ENCODE measurements at regions not wholly inside any gene's neighbourhood (a gene's known extent, or its start where the extent isn't known, plus 50 kb on each side); places are given as distances from the start of the nearest gene placed in this dataset.

DNA sequence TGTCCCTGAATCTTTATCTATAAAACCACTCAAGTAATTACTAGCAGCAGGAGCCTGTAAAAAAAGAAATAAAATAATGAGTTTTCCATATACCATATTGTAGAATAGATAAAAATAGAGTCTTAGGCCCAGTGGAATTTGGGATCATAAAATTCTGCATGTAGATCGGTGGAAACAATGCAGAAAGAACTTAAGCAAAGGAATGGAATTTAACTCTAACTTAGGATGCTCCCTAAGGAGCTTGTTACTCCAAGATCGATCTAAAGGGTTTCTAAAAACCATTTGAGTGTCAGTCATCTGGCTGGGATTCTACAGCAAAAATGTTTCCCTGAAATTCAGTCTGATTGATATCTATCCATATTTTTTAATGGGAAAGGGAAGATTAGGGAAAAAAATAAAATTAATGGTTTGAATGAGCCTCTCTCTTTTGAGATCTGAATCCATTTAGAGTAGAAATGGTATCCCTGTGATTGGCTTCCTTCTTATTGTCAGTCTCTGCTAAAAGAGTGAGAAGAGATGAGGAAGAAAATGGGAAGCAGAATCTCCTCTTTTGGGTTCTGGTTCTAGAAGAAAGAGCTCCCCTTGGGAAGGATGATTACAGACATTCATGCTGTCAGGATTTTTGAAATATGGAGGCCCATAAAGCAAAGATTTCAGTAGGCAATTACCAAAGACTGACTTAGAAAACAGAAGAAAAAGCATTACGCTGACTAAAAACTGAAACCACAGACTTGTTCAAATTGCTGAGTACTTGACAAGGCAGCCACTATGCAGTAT, 564.3 kb upstream of the MARCKS start:
- peak; percentile 2 for DNase-seq (ENCODE audit: low spot score)

- DNase-seq (ENCODE audit: low spot score), result no peak
Observed at GRCh38 chr6:113293423-113293740, 563.8 kb upstream of the MARCKS start.

DNA sequence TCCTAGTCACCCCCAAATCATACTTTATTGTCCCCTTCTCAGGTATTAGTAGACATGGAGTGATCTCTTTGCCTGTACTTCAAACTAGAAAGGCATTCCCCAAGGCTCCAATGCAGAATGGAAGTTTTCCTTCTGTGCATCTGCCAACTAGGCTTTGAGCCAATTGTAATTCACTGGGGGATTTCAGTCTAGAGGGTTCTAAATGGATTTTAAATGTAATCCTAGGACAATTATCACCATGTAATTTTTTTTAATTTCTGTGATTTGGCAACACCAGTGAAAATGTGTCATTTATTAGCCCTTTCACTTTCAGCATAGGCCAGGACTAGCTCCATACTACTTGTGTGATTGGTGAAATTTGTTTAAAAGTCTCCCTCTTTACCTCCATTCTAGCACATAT, 557.6 kb upstream of the MARCKS start:
- no peak for DNase-seq (ENCODE audit: low spot score)

DNA sequence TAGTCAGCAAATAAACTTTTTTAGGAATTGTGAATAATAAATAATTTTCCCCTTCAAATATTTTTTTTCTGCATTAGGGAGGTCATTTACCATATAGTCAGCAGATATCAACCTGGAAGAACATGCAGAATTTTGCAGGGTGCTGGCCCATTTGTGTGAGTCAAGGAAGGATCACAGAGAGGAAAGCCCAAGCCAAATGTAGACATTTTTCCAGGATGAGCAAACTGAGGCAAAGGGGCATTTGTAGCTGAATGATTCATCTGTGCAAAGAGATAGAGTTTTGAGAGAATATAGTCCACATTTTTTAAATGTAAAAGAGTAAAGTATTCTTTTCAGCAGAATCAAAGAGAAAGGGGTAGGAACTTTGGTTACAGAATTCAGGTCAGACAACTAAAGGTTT, 555.5 kb upstream of the MARCKS start:
- no peak for DNase-seq (ENCODE audit: low spot score)

- no peak for DNase-seq (ENCODE audit: low spot score)
Observed at GRCh38 chr6:113304116-113304515, 553.0 kb upstream of the MARCKS start.

DNA sequence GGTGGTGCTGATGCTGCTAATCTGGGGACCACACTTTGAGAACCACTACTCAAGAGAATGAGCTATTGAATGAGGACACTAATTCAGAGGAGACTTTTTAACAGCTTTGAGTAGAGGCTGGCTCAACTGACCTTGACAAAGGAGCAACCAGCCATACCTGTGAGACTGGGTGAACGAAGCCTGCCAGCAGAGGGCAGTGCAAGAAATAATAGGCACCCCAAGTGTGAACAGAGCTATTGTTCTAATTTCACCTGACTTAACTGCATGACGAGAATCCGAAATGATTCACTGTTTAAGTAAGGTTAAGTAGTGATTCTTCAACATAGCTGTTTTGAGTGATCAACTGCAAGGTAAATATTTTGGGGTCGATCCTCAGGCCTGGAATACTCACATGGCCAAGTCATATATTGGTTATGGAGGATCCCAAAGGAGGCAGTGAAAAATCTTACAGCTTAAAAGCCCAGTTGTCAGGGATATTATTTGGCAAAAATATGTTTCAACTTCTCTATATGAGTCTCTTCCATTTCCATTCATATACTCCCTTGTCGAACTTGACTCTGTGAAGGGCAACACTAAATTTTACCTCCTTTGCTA, 550.5 kb upstream of the MARCKS start:
- DNase-seq (ENCODE audit: low spot score), result peak; percentile 31

GRCh38 chr6:113308266-113308665, 548.9 kb upstream of the MARCKS start:
- DNase-seq (ENCODE audit: low spot score), result no peak

DNA sequence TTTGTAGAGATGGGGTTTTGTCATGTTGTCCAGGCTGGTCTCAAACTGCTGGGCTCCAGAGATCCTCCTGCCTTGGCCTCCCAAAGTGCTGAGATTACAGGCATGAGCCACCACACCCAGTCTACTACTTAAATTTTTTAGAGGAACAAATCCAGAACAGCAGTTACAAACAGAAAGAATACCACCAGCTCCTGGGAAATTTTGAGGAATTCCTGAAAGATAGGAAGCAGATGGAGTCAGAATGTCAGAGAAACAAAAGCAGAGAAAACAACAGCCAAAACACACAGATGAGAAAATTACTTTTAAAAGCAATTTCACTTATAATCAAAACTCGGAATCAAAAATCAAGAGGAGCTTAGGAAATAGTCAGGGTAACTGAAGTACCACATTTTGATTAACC, 543.3 kb upstream of the MARCKS start:
- no peak for DNase-seq (ENCODE audit: low spot score)

GRCh38 chr6:113315165-113315564, 542.0 kb upstream of the MARCKS start:
- no peak for DNase-seq (ENCODE audit: low spot score)

- DNase-seq (ENCODE audit: low spot score), result no peak
Observed at GRCh38 chr6:113315879-113316278, 541.3 kb upstream of the MARCKS start.

GRCh38 chr6:113317442-113317841, 539.7 kb upstream of the MARCKS start:
- DNase-seq (ENCODE audit: low spot score), result no peak

GRCh38 chr6:113317891-113318574, 539.1 kb upstream of the MARCKS start:
- DNase-seq (ENCODE audit: low spot score), result no peak

DNA sequence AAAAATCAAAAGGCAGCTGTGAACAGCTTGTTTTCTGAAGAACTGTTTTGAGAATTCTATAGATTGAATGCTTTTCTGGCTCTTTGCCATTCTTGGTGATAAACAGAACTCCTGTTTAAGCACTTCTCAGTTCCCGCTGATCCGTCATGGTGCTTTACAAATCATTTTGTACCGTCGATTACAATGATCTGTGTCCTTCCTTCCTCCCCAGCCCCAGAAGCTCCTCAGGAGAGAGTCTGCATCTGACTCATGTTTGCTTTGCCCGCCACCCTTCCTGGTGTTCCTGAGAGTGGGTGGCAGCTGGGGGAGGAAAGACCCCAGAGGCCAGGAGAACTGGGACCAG, 538.6 kb upstream of the MARCKS start:
- DNase-seq (ENCODE audit: low spot score), result no peak

DNA sequence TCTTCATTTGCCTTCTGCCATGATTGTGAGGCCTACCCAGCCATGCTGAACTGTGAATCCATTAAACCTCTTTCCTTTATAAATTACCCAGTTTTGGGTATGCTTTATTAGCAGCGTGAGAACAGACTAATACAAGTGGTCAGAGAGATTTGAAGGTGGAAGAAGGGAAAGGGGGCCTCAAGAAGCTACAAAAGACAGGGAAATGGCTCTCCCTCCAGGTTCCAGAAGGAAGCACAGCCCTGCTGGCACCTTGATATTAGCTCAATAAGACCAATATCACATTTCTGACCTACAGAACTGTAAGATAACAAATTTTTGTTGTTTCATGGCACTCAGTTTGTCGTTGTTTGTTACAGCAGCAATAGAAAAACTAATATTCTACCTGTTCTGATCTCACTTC, 536.5 kb upstream of the MARCKS start:
- DNase-seq (ENCODE audit: low spot score), result no peak

- DNase-seq (ENCODE audit: low spot score), result no peak
Observed at GRCh38 chr6:113326781-113327180, 530.4 kb upstream of the MARCKS start.

GRCh38 chr6:113328886-113329381, 528.2 kb upstream of the MARCKS start:
- no peak for DNase-seq (ENCODE audit: low spot score)

GRCh38 chr6:113329942-113330635, 527.1 kb upstream of the MARCKS start:
- DNase-seq (ENCODE audit: low spot score), result no peak

DNA sequence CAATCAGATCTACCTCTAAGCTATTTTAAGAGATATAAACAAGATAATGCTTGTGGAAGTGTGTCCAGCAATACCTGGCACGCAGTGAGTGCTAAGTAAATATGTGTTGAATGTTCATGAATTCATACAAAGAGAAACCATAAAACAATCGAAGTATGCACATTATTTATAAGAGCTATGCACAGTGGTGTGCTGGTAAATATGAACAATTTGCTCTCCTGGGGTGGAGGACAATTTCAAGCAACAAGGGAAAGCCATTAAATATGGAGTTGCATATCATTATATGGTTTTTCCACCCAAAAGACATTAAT, 526.6 kb upstream of the MARCKS start:
- DNase-seq (ENCODE audit: low spot score), result no peak

- DNase-seq (ENCODE audit: low spot score), result no peak
Observed at GRCh38 chr6:113331021-113331420, 526.1 kb upstream of the MARCKS start.

DNA sequence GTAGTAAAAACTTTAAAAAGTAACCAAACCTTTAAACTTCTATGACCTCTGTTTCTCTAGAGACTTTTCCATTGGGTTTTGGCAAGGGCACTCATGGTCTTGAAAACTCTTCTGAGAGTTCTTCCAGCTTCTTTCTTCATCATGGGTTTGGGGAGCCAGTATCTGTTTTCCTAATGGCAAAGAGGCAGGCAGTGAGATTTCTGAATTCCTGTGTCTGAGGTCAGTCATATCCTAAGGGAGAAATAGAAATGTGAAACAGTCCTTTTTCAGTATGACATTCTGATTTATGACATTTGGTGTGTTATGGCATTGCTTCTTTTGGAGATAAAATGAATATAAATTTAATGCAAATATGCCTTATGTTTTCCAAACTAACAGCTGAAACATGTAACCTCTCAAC, 518.5 kb upstream of the MARCKS start:
- DNase-seq (ENCODE audit: low spot score), result no peak

GRCh38 chr6:113339209-113339608, 517.9 kb upstream of the MARCKS start:
- DNase-seq (ENCODE audit: low spot score), result no peak

DNA sequence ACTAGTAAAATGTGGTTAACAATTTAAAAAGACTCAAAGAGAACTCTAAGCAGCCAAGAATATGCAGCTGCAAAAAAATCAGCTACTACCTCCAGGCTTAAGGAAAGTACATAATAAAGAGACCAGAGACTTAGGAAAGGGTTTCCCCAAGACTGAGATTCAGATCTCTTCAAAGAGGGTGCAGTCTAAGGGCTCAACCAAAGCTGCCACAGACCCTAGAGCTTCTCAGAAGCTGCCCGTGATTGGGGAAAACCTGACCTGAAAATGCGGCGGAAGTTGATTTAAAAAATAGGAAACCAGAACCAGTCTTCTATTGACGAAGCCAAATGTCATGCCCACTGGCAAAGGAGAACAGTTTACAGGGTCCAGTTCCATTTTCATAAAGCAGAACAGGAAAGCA, 516.8 kb upstream of the MARCKS start:
- no peak for DNase-seq (ENCODE audit: low spot score)

- no peak for DNase-seq (ENCODE audit: low spot score)
Observed at GRCh38 chr6:113343940-113344339, 513.2 kb upstream of the MARCKS start.

Data from activated CD4-positive, alpha-beta T cell treated with anti-CD3 and anti-CD28 coated beads, Interleukin-2, Interleukin-4, amounts not matched to agents 100 ng/mL and 50 ng/mL, durations not matched to agents 16 hours and 8 hours (primary cell).